Sciatic nerve (tissue), 2 donors: ENCODE measurements at regions not wholly inside any gene's neighbourhood (a gene's known extent, or its start where the extent isn't known, plus 50 kb on each side); places are given as distances from the start of the nearest gene placed in this dataset.
A peak's percentile ranks its signal among the peaks of the same experiment; 100 is the strongest.
"Not testable (repeated sequence)": the region's sequence is repeated elsewhere in the genome, so short reads cannot be mapped to it uniquely, and the experiment has no call there.

ENCODE experiments used
- ATAC-seq: fragments of 200-7000 bp; cut with Tn5 transposase; one replicate; pipeline ENCODE4 v1.9.1; 2020; ENCODE audit warnings: mild to moderate bottlenecking, moderate library complexity
- DNase-seq: peaks from one replicate; pipeline ENCODE4 v3.0.0-alpha.2; 2020; ENCODE audit warnings: low spot score
- intact Hi-C: fragments of 100-400 bp; cut with DNase I; formaldehyde crosslinking; loops from one replicate; pipeline ENCODE4 v1.14.2; 2022
- donor health status: DM: no; HTN: no; CAD: no.
- donor health status: DM: no; HTN: no; CAD: no.

DNA sequence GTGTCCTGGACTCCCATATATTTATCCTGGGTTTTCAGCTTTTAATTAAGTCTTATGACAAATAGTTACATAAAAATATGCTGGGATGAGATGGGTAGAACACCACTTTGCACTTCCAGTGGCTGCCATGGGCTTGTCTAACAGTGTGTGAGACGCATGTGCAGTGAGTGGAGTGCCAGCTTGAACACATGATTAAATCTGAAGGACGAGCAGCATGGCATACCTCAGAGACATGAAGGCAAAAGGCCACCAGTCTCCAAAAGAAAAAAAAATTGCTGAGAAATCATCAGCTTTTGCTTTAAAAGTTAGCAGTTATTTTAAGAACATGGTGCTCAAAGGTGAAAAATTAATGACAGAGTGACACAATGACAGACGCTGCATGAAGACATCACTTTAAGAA is 139.0 kb upstream of the ADCY1 start:
- intact Hi-C loops: no loop called here
- ATAC-seq (no peak), DNase-seq (no peak)

DNA sequence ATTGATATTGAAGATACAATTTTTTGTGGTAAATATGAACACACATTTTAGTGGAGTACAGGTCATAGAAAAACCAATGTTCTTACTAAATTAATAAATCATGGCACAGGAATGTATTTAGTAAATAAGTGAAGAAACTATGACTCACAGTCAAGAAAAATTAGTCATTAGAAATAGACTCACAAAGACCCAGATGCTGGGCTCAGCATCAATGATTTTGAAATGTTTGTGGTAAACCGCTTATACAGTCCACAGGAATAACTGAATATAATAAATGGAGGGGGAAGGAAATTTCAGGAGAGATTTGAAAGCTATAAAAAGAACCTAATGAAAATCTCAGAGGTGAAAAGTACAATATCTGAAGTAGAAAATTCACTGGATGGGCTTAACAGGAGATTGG is 138.3 kb upstream of the ADCY1 start:
- intact Hi-C loops: no loop called here

GRCh38 chr7:45440776-45441175 is 133.4 kb upstream of the ADCY1 start:
- ATAC-seq, DNase-seq, intact Hi-C loops: not testable (repeated sequence)

More for the DNA sequence above, 138.3 kb upstream of the ADCY1 start:
- DNase-seq (no peak), ATAC-seq (no peak)

GRCh38 chr7:45443263-45443662 is 130.9 kb upstream of the ADCY1 start:
- intact Hi-C loops: no loop called here
- ATAC-seq: no peak
- DNase-seq: no peak

DNA sequence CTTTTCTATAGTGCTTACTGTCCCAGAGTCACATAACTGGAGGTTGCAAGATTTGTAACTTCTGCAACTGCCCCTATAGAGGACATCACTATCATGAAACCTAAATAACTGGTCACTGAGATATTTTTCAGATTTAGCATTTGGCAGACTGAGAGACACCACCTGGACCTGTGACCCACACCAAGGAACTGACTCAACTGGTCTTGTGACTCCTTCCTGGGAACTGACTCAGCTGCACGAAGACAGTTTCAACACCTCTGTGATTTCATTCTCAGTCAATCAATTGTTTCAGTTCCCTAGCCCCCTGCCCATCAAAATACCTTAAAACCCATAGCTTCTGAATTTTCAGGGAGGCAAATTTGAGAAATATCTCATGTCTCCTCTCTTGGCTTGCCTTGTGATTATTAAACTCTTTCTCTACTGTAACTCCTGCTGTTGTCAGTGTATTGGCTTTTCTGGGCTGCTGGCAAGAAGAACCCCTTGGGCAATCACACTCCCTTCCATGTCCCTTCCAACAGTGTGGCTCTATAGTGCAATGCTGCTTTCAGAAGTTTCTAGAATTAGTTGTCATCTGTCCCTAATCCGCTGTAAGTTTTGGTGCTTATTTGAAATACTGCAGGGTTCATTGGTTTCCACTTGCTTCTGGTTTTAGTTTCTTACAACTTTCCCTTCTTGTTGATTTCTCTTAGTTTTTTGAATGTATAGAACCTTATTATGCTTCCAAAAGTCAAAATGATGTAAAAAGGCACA is 127.8 kb upstream of the ADCY1 start:
- DNase-seq (no peak), ATAC-seq (no peak)
- intact Hi-C loops: no loop called here

DNA sequence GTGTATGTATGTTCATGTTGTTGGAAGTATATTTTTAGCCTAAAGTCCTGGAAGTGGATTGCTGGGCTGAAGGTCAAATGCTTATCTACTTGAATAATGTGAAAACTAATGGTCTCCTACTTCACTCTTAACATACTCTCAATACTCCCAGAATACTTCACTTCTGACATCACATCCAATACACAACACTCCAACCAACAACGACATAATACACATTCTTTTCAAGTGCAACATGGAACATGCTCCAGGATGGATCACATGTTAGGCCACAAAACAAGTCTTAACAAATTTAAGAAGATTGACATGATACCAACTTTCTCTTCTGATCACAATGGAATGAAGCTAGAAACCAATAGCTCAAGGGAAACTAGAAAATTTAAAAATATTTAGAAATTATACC is 126.9 kb upstream of the ADCY1 start:
- DNase-seq (no peak), ATAC-seq (no peak)
- intact Hi-C loops: no loop called here

GRCh38 chr7:45450571-45451204 is 123.5 kb upstream of the ADCY1 start:
- intact Hi-C loops: no loop called here
- no peak for DNase-seq
- ATAC-seq: no peak

GRCh38 chr7:45451342-45452035 is 122.7 kb upstream of the ADCY1 start:
- ATAC-seq (no peak), DNase-seq (no peak)
- intact Hi-C loops: no loop called here

DNA sequence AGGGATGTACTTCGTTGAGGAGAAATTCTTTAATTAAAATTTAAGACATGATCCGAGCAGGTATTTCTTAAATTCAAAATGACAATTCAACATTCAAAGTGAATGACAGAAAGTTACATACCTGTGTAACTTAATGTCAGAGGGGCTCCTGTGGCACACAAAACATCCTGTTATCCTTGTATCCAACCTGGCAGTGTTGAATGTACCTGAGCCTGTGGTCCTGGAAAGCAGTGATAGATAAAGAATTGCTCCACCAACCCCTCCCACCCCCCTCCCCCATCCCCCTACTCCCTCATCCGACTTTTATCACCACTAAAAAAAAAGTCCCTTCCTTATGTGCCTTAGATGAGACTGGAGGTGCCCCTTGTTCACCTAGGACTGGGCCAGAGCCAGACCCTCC is 119.4 kb upstream of the ADCY1 start:
- intact Hi-C loops: no loop called here
- ATAC-seq (no peak), DNase-seq (no peak)

DNA sequence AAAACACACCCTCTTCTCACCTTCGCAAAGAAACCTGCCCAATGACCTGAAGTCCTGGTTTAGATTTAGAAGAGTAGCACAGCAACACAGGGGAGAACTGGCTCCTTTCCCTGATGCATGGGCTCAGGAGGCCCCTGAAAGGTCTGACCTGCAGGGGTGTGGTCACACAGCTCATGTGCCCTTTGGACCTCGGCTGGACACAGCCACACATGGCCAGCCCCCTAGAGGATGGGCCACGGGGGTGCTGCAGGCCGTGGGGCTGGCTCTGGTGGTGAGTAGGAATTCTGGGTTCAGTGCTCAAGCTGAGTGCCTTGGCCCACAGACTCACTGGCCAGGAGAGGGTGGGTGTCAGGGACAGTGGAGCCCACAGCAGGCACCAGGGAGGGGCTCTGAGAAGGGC is 118.5 kb upstream of the ADCY1 start:
- DNase-seq (no peak), ATAC-seq (no peak)
- intact Hi-C loops: no loop called here

- intact Hi-C loops: no loop called here
- DNase-seq: no peak
- no peak for ATAC-seq
These were observed 118.1 kb upstream of the ADCY1 start for GRCh38 chr7:45456105-45456504.

GRCh38 chr7:45456747-45457524 is 117.2 kb upstream of the ADCY1 start:
- peak; percentile 43 for ATAC-seq

DNA sequence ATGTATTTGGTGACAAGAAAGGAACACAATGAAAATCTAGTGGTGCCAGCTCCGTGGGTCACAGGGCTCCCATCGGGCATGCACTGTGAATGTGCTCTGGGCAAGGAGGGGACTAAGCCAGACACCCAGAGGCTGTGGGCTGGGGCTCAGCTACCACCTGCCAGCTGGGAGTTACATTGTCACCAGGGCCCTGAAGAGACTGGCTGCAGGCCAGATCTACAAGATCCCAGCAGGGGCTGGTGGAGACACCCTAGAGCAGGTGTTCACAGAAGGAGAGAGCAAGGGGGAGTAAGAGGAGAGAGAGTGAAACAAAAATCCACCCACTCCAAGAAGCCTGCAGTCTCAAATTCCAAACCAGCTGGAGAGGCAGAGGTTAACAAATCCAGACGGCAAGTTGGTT is 116.6 kb upstream of the ADCY1 start:
- DNase-seq (no peak), ATAC-seq (no peak)
- intact Hi-C loops: no loop called here

More at GRCh38 chr7:45456747-45457524, 117.2 kb upstream of the ADCY1 start:
- intact Hi-C loops: no loop called here
- DNase-seq: no peak

DNA sequence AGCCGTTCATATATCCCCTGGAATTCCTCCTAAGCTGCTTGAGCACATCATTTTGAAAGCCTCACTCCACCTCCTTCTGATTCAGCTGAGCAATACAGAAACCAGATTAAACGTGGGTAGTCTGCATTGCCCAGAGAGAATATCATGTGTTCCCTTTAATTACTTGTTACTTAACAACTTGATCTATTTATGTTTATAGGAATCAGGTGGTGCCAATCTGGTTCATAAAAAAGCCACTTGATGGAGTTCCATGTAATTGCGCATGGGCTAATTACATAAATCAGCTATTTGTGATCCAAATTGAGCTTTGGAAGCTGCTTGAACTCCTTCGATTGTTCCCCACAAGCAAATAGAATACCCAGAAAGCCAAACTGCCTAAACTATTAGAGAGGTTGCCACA is 114.7 kb upstream of the ADCY1 start:
- intact Hi-C loops: no loop called here
- no peak for DNase-seq
- ATAC-seq: no peak

GRCh38 chr7:45460379-45460778 is 113.8 kb upstream of the ADCY1 start:
- ATAC-seq (no peak), DNase-seq (no peak)
- intact Hi-C loops: no loop called here

GRCh38 chr7:45461026-45461425 is 113.1 kb upstream of the ADCY1 start:
- ATAC-seq (no peak), DNase-seq (no peak)
- intact Hi-C loops: no loop called here

DNA sequence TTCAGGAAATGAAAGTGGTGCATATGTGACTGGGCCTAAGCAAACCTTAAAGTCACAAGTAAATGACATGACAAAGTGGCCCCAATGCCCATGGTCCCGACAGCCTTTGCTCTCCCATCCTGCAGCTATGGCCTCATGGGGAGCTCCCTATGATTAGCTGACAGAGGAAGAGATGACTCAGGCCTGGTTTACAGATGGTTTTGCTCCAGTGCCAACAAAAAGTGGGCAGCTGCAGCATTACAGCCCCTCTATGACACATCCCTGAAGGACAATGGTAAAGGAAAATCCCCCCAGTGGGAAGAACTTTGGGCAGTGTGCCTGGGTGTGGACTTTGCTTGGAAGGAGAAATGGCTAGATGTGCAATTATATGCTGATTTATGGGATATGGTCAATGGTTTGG is 105.1 kb upstream of the ADCY1 start:
- no peak for DNase-seq
- intact Hi-C loops: no loop called here
- no peak for ATAC-seq

DNA sequence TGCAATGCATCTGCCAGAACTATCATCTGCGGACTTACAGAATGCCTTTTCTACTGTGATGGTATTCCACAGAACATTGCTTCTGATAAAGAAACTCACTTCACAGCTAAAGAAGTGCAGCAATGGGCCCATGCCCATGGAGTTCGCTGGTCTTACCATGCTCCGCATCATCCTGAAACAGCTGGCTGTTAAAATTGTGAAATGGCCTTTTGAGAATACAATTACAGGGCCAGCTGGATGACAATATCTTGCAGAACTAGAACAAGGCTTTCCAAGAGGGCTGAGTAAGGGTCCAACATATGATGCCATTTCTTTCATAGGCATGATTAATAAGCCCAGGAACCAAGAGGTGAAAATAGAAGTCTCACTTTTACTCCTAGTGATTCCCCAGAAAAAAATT is 104.1 kb upstream of the ADCY1 start:
- intact Hi-C loops: no loop called here
- no peak for ATAC-seq
- no peak for DNase-seq

DNA sequence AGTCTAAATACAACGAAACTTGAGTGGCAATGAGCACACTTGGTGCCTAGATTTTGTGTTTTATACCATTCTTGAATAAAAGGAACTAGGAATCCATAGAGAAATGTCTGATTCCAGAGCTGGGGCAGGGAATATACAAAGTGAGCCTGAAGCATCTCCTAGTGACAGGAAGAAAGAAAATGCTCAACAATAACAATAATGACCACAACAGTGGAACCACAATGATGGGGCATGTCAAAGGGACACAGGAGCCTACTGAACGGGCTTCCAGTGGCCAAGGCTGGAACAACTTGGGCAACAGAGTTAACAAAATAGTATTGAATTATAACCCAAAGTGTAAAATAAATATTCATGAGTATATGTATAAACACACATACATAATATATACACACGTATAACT is 94.4 kb upstream of the ADCY1 start:
- DNase-seq (no peak), ATAC-seq (no peak)
- intact Hi-C loops: no loop called here

GRCh38 chr7:45482451-45482850 is 91.7 kb upstream of the ADCY1 start:
- ATAC-seq (no peak), DNase-seq (no peak)
- intact Hi-C loops: no loop called here
